ENCODE measurements at regions not wholly inside any gene's neighbourhood (a gene's known extent, or its start where the extent isn't known, plus 50 kb on each side); places are given as distances from the start of the nearest gene placed in this dataset.

DNA sequence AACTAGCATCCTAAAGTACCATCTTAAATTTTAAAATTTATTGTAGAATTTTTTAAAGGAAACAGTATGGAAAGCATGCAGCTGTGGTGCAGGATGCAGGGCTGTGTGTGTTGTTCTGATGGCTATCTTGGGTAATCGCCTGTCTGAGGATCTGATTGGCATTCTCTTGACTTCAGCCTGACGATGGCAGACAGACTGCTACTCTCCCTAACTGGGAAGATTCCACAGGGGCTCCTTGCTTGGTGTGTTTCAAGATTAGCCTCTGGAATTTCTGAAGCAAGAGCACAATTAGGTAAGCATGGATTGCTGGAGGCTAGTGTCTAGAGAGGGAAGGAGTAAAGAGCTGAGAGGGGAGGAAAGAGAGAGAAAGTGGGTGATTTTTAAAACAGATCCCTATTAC lies 696.8 kb upstream of the LRFN5 start:
- TF ChIP-seq TAF1 (IDR thresholded peaks at IDR 0.05; ENCODE audit: borderline replicate concordance, insufficient read depth, low read length) (no peak), POLR2AphosphoS5 (IDR thresholded peaks at IDR 0.05; ENCODE audit: low read depth, low read length) (no peak), FOXP2 (optimal IDR thresholded peaks at IDR 0.05; ENCODE audit: borderline replicate concordance, extremely low read depth, extremely low read length, insufficient read depth) (no peak), SIN3A (IDR thresholded peaks at IDR 0.05; ENCODE audit: borderline replicate concordance, insufficient read depth, low read length) (no peak)
- TF ChIP-seq, protein P1, sequence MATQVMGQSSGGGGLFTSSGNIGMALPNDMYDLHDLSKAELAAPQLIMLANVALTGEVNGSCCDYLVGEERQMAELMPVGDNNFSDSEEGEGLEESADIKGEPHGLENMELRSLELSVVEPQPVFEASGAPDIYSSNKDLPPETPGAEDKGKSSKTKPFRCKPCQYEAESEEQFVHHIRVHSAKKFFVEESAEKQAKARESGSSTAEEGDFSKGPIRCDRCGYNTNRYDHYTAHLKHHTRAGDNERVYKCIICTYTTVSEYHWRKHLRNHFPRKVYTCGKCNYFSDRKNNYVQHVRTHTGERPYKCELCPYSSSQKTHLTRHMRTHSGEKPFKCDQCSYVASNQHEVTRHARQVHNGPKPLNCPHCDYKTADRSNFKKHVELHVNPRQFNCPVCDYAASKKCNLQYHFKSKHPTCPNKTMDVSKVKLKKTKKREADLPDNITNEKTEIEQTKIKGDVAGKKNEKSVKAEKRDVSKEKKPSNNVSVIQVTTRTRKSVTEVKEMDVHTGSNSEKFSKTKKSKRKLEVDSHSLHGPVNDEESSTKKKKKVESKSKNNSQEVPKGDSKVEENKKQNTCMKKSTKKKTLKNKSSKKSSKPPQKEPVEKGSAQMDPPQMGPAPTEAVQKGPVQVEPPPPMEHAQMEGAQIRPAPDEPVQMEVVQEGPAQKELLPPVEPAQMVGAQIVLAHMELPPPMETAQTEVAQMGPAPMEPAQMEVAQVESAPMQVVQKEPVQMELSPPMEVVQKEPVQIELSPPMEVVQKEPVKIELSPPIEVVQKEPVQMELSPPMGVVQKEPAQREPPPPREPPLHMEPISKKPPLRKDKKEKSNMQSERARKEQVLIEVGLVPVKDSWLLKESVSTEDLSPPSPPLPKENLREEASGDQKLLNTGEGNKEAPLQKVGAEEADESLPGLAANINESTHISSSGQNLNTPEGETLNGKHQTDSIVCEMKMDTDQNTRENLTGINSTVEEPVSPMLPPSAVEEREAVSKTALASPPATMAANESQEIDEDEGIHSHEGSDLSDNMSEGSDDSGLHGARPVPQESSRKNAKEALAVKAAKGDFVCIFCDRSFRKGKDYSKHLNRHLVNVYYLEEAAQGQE (IDR thresholded peaks at IDR 0.05; ENCODE audit: insufficient read depth in 1 of 2, low read depth in 2 of 2, low read length in 2 of 2): no peak

All from PFSK-1 (cell line).